ENCODE measurements at regions not wholly inside any gene's neighbourhood (a gene's known extent, or its start where the extent isn't known, plus 50 kb on each side); places are given as distances from the start of the nearest gene placed in this dataset.

DNA sequence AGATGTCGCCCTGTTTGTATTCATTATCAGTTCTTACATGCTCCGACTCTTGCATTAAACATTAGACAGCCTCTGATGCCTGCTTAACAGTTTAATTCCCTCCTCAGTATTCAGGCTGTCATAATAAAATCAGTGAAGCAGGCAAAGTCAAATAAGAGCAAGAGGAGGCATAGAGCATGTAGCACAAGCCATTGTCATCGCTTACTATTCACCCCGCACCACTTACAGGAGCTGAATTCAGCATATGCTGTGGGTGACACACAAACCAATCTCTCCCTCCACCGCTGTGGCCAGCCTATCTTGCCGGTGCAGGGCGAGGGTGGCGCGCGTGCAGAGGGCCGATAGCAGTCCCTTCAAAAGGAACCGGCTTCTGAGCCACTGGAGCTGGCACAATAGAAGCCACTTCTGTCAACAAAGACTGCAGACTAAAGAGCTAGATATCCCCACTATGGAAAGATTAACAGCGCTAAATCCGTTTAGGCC, 433.2 kb upstream of the MGMT start:
- DNase-seq, result no peak

DNA sequence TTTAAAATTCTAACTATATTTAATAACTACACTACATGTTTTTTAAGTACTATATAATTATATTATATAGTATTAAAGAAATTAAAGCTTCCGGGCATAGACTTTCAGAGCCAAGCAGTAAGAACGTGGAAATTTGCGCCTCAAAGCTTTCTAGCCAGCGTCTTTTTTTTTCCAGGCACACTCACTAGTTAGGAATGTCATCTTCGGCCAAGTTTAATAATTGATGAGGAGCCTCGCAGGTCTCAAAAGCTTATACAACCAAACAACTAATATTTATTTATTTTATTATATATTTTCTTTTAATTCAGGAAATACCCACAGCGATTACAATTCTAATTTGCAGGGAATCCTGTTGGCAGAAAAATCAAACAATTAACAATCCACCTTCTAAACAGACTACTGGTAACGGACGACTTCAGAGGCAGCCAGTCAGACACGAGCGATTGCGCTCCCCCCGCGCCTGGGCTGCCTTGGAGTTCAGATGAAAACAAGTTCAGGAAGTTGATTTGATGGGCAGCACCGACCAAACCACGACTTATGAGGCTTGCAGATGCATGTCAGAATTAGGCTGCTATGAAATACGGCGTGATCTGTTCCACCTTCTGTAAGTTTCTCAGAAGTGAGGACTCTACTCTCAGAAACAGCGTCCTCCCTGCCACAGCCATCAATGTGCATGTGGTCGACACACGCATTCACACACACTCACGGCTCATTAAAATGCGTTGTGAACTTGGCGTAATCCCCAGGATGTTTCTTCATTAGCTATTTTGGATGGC, 431.8 kb upstream of the MGMT start:
- DNase-seq, result peak in 1 of 3 donors; percentile 63

DNA sequence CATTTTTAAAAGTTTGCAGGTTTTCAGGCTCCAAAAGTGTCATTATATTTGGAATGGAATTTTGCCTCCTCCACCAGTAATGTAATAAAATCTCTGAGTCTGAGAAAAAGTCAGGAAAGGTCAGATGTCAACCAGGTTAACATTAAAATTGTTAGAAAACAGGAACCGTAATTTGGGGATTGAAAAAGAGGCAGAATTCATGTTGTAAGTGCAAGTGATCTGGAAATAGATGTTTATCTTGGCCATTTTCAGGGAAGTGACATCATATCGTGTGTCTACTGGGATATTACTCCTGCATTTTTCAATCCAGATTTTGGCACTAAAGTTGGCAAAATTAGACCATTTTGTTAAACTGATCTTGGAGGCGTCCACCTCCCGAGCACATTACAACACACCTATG, 428.5 kb upstream of the MGMT start:
- no peak for DNase-seq

DNA sequence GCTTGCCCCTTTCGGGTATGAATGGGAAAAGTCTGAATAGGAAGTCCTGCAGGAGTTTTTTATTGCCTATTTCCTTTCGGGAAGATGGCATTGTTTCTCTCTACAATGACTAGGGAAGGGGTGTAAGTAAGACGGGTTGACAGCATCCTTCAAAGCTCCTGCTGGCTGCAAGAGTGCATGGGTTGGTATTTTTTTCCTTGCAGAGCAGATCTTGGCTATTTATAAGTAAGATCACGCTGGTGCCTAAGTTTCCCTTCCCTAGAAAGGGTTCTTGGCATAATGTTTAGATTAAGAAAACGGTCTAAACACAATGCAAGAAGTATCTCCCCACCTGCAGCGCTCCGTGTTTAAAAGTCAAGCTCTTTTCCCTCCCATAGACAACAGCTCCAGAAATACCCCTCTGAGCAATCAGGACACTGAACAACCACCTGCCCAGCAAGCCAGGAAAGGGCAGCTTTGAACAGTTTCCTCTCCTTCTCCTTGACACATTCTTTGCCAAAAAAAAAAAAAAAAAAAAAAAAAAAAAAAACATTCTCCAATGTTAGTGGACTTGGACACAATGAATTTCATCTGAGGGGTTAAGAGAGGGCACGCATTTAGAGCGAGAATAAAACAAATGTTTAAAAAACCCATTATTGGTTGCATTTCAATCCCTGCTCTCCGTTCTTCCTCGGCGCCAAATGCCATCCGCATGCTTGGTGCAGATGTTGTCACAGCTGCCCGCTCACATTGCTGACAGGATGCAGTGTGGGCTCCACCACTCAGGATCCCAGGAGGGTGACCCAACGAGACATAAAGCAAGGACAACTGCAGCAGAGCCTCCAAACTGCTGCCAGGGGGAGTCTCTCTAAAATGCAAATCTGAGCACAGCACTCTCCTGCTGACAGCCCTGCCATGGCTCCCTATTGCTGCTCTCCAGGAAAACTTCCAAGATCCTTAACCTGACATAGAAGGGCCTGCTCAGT, 427.4 kb upstream of the MGMT start:
- peak in 1 of 3 donors; percentile 52 for DNase-seq

DNA sequence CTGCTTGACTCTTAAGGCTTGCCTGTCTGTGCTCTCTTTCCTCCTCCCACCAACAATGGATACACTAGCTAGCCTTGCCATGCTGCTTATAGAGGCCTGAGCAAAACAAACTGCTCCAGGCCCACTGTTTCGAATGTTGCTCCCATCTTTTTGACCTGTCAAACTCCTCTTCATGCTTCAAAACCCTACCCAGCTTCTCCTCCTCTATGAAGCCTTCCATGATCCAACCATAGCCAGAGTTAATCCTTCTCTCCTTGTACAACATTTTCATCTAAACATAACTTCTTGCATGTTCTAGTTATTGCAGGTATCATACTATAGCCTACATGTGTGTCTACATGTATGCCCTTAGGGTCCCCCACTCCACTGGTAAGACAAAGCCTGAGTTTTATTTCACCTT, 426.7 kb upstream of the MGMT start:
- DNase-seq, result no peak

DNA sequence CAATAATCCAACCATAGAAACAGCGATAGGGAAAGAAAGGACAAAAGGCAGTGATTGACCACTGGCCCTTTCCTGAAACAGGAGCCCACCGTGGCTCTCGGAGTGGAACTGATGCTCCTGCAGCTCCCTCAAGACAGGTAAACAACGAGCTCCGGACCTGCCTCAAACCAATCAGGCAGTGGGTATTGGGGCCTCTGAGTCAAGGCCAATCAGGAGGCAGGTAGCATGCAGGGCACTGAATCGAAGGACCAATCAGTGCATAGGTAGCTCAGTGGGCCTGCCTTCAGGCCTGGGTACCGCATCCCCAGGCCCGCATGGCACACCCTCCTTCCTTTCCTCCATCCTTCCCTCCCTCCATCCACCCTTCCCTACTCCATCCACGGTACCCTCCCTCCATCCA, 425.1 kb upstream of the MGMT start:
- DNase-seq, result no peak

DNA sequence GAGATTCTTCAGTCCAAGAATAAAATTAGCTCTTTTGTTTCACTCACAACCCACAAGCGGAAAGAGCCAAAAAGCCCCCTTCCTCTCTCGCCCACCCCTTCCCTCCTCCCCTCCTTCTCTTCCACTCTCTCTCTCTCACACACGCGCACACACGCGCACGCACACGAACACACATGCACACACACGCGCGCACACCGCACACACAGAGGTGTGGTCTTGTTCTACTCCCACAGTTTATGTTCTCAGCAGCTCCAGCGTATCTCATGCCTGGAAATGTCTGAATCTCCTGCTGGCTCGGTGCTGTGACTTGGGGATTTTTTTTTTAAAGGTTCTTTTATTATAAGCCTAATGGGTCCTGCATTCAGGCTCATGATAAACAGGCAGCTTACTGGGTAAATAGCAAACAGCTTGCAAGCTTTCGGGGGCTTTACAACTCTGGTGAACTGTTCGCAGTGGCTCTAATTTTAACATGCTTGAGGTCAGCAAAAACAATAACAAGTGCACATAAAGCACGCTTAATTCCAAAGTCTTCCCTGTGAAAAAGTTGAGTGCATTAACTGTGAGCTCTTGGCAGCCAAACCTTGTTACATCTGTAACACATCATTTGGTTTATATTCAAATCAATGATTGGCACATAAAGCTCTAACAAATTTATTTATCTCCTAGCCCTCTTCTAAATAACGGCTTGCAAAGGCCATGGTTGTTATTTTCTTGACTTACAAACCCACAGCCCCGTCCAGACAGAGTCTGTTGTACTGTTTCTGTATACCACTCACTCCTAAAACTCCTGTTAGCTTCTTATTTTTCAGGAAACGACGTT, 424.1 kb upstream of the MGMT start:
- DNase-seq, result peak in 1 of 3 donors; percentile 85

DNA sequence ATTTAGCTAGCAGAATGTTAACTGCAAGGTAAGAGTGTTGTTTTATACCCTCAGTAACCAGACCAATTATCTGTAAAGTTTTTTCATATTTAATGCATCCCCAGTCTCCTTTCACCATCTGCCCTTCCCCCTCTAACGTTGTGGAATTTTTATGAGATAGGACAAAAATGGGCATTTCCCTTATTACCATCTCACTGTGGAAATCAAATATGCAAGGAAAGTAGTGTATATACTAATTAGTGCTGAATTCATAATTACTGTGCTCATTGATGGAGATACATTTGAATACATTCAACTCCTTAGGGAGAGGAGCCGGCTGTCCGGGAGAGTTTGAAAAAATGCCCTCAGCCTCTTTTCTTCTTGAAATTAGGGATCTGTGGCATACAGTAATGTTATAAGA, 423.4 kb upstream of the MGMT start:
- DNase-seq, result no peak

DNA sequence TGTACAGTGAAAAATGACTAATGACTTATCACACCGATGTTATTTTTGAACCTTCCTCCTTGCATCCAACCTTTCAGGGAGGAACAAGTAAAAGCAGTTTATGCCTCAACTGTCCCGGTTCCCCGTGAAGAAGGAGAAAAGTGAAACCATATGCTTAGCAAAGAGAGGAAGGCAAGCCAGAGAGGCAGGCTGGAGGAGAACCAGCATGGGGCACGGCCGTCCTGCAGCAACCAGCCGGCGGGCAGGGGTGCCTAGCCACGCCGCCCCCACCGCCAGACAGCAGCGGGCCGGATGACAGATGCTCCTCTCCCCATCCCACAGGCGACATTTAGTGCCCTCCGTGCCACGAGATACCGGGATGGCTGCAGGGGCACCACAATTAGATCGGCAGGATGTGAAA, 421.4 kb upstream of the MGMT start:
- DNase-seq, result peak in 1 of 3 donors; percentile 78

DNA sequence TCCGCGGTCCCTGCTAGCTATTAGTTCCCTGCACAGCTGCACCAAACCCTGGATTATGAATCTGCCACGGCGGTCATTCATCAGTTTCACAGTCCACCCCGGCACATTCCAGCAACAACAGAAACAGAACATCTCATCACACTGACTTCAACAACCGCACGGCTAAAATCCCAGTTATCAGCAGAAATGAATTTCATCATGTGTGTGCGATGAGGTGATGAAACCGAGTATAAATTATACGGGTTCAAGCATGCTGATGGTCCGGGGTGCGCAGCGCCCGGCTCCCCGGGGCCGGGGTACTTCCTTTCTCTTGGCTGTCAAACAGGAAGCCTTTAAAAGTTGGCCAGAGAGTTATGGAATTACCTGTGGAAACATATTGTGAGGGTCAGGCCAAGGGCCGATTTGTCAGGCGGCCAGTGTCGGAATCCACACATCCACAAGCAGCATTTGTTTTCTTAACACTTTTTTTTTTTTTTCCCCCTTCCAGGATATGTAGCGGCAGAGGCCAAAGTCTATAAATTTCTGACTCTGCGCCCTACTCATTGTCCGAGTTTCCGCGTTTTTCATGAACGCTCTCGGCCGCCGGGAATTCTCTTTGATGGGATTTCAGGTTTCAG, 420.9 kb upstream of the MGMT start:
- peak in 2 of 3 donors; percentile 91 to 96 for DNase-seq

DNA sequence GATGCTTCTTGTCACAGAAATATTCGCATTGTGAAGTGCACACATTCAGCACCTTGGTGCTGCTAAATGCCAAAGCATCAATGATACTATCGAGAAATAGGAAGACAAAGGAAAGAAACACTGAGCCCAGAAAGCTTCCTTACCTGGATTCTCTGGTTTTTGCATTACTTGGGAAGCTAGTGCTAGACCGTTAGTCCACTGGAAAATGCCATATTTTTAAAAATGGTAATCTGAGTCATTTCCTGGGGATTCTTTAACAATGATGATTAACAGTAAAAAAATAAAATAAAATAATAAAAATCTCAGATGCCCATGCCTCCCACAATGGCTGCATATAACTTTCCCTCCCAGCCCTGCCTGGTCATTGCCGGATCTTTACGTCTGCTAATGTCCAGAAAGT, 420.1 kb upstream of the MGMT start:
- DNase-seq, result no peak

DNA sequence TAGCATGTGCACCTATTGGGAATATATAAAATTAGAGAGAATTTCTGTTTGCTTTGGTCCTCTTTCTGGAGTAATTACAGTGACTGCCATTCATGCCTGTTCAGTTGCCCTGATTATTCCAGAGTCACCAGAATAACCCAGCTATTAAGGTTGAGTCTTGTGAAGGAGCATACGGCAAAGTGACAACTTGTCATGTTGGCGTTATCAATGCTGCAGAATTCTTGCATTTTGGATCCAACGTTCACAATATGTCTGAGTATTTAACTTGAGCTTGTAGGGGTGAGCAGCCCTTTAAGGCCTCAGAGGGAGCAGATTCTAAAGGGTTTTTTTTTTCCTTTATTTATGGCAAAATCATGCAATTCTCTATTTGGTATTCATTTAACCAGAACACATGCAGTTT, 419.4 kb upstream of the MGMT start:
- DNase-seq, result no peak

DNA sequence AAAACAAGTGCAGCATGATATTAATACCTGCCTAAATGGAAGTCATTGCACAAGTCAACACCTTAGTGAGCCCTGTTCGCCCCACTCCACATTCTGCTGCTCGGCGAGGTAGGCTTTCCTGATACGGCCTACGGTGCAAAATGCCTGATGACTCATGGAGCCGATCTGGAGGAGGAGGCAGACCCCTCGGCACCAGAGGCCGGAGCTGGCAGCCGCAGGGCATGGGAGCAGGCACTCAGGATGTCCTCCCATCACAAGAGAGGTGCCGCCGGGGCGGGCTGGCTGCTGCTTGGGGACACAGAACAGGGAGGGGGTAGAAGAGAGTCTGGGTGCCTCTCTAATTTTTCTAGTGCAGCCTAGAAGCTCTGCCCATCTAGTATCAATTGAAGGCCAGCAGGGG, 418.5 kb upstream of the MGMT start:
- no peak for DNase-seq

DNA sequence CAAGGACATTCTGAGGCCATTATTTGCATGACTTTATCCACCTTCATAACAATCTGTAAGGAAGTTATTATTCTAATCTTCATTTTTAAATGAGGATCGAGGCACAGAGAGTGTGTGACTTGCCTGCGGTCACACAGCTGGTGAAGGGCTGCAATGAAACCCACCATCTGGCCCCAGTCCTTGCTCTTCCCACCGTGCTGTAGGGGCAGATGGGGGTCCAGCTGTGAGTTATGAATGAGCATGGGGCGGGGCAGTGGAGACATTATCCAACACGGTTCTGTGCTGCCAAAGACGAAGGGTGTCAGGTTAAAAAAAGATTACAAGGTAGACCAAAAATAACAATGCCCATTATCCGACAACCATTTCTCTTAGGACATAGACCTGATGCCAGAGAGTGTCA, 417.5 kb upstream of the MGMT start:
- no peak for DNase-seq

DNA sequence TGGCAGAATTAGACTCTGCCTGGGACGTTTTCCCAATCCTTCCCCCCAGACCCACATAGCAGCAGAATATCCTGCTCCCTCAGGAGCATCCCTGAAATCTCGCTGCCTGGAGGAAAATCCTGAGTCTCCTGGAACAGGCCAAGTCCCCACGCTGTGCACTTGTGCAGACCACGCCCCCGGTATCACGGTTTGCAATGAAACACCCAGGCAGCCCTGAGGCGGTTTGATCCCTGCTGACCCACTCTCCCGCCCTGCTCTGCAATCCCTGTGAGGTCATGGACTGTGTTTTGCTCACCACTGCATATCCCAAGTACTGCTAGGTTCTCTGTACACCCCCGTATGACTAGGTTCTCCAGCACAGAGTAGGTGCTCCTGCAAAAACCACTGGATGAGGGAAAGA, 411.8 kb upstream of the MGMT start:
- no peak for DNase-seq

DNA sequence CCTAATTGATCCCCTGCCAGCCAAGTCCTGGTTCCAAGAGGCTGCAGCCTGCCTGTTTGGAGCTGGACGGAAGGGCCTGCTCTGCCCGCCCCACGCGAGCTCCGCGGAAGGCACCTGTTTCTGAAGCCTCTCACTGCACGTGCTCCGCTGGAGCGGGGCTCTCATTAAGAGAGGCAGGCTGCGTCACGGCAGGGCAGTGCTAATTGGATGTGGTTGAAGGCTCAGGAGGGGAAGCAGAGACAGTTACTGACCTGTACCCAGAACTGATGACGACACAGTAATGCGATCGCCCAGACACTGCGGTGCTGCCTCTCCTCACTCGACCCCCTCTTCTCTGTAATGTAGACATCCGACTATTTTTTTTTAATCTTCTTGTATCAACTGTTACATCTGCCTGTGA, 411.1 kb upstream of the MGMT start:
- DNase-seq, result no peak

DNA sequence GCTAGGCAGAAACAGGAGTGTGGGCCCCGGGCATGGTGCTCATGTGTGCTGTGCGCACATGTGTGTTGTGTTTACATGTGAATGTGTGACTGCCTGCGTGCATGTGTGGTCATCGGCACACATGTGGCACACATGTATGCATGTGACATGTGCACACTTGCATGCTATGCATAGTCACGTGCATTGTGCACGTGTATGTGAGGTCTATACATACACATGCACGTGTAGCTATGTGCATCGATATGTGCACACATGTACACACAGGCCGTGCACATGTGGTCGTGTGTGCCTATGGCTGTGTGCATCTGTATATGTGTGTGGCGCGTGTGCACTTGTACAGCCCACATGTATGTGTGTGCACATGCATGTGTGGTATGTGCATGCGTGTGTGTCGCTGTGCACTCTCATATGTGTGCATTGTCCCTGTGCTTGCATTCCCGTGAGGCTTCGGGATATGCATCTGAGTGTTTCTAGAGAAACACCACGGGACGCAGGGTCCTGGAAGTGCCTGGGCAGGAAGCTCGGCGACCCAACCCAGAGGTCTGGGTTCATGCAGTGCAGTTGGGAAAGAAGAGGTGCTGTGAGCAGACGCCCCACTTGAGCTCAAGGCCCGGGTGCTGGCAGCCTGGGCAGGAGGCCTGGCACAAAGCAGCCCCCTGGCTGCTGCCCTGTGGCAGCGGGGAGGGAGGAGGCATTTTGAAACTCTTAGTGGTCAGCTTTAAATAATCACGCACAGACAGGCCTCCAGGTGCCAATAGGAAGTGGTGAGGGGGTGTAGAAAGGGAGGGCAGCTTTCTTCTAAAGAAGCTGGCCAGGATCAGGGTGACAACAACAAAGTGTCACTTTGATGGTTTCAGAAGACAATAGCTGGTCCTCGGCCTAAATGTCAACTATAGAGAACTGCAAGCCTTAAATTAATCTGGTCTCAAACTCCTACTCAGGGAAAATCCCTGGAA, 410.0 kb upstream of the MGMT start:
- DNase-seq, result no peak

DNA sequence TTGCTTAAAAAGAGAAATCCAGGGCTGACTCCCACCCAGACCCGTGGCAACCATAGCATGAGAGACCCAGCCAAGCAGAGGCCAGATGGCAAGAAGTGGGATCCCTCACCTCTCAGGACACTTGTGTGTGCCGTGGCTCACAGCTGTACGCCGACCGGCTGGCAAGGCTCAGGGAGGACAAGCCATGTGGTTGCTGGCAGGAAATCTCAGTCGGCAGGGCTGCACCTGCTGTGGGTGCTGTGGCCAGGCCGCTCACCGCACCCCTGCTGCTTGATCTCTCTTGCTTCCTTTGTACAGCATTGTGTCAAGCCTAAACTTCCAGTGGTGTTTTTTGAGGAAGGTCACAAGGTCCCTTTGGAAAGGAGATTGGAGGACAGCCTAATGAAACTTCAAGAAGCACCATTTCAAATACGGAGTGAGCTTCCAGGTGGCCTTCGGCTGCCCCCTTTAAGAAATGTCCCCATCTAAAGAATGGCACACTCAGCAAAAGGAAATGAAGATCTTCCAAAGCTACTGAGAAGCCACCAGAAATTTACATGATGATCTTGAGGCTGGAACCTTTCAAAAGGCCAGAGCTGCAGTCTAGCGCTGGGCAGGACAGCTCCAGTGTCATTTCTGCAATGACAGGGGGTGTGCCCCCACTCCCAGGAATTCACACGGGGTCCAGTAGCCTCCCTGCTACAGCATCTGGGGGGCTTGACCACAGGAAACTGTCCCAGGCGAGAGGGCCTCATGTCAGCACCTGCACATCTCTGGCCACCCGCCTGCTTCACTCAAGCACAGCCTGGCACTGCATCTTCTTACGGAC, 409.0 kb upstream of the MGMT start:
- DNase-seq, result no peak

DNA sequence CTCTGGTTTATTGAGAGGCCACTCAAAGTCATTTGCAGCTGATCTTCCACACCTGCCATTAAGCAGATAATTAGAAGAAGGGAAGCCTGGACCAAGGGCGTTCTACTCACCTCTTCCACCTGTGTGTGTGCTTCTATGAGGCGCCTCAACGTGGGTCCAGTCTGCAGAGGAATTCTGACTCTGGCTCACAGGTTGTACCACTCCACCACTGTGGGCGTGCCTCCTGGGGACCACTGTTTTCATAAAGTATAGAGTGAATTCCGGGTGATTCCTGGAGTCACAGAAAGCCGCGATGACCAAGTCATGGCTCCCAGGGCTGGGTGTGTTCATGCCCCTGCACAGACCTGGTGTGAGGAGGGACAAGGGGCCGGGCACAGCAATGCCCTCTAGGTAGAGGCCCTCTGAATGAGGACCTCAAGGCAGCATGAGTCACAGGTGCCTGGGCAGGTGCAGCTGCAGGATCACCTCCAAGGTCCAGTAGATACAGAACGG, 408.3 kb upstream of the MGMT start:
- DNase-seq, result no peak

Measured in muscle of back (tissue), 3 donors.